ENCODE measurements at regions not wholly inside any gene's neighbourhood (a gene's known extent, or its start where the extent isn't known, plus 50 kb on each side); places are given as distances from the start of the nearest gene placed in this dataset.

DNA sequence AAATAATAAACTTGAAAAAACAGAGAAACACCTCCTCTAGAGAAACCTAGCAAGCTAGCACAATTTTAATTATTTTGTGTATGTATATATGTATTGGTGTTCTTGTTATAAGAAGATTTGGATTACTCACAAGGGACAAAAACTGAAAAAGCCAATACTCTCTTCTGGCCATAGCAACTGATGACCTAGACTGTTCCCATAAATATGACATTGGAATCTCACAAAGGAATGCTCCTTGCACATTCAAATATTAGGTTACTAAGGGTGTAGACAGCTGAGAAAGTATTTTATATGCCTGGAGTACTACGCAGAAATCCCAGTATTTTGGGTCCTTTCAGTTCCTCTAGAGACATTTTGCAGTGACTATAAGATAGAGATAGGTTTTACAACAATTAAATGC lies 279.4 kb downstream of the FZD1 start:
- no peak overlapping the region for H3K27ac Mint-ChIP-seq (ENCODE audit: unreplicated experiment)

DNA sequence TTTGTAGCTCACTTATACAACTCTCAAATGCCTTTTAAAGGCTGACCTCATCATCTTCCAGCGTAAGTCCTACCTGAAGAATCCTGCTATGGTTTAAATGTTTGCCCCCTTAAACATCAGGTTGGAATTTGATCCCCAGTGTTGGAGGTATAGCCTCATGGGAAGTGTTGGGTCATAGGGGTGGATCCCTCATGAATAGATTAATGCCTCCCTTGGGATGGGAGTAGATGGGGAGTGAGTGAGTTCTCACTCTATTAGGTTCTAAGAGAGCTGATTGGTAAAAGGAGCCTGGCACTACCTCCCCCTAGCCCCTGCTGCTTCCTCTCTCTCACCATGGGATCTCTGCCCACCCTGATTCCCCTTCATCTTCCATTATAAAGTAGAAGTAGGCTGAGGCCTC lies 285.6 kb downstream of the FZD1 start:
- Mint-ChIP-seq H3K36me3 (ENCODE audit: low read depth) (no peaks in the 10 kb centered on the region), H3K4me3 (ENCODE audit: unreplicated experiment) (no peak overlapping the region), H3K27me3 (ENCODE audit: low read depth) (no peaks in the 10 kb centered on the region), H3K4me1 (ENCODE audit: low read depth) (peaks cover 14% of the 10 kb centered on the region), H3K27ac (ENCODE audit: unreplicated experiment) (no peak overlapping the region), H3K9me3 (ENCODE audit: low read depth) (no peaks in the 10 kb centered on the region)
- DNase-seq (ENCODE audit: low spot score) = no peak
- TF ChIP-seq, protein P1, sequence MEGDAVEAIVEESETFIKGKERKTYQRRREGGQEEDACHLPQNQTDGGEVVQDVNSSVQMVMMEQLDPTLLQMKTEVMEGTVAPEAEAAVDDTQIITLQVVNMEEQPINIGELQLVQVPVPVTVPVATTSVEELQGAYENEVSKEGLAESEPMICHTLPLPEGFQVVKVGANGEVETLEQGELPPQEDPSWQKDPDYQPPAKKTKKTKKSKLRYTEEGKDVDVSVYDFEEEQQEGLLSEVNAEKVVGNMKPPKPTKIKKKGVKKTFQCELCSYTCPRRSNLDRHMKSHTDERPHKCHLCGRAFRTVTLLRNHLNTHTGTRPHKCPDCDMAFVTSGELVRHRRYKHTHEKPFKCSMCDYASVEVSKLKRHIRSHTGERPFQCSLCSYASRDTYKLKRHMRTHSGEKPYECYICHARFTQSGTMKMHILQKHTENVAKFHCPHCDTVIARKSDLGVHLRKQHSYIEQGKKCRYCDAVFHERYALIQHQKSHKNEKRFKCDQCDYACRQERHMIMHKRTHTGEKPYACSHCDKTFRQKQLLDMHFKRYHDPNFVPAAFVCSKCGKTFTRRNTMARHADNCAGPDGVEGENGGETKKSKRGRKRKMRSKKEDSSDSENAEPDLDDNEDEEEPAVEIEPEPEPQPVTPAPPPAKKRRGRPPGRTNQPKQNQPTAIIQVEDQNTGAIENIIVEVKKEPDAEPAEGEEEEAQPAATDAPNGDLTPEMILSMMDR (IDR thresholded peaks at IDR 0.05) = no peak

More for the DNA sequence above, 279.4 kb downstream of the FZD1 start:
- no peaks in the 10 kb centered on the region for H3K36me3 Mint-ChIP-seq (ENCODE audit: low read depth)
- TF ChIP-seq, protein P1 (IDR thresholded peaks at IDR 0.05) = no peak
- H3K9me3 Mint-ChIP-seq (ENCODE audit: low read depth) = peaks cover 6% of the 10 kb centered on the region
- H3K4me1 Mint-ChIP-seq (ENCODE audit: low read depth) = peaks cover 14% of the 10 kb centered on the region
- H3K27me3 Mint-ChIP-seq (ENCODE audit: low read depth) = no peaks in the 10 kb centered on the region
- no peak overlapping the region for H3K4me3 Mint-ChIP-seq (ENCODE audit: unreplicated experiment)
- DNase-seq (ENCODE audit: low spot score) = no peak

DNA sequence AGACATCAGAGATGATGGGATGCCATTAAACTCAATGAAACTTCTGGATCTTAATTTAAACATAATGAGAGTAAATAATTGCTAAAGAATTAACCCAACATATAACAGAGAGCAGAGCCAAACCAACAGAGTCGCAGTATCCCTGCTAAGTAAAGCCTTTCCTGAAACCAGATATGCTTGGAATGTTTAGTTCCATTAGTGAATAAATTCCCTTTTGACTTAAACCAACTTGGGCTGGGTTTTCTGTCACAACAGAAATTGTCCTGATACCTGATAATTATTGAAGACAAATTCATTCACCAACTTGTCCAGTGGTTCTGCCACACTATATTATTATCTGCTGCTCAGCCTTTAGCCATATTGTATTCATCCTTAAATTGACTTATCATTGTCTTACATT lies 286.7 kb downstream of the FZD1 start:
- no peak for DNase-seq (ENCODE audit: low spot score)
- TF ChIP-seq, protein P1 (IDR thresholded peaks at IDR 0.05) = no peak
- H3K36me3 Mint-ChIP-seq (ENCODE audit: low read depth) = no peaks in the 10 kb centered on the region
- H3K4me1 Mint-ChIP-seq (ENCODE audit: low read depth) = peaks cover 14% of the 10 kb centered on the region
- H3K27me3 Mint-ChIP-seq (ENCODE audit: low read depth) = no peaks in the 10 kb centered on the region
- H3K9me3 Mint-ChIP-seq (ENCODE audit: low read depth) = no peaks in the 10 kb centered on the region
- H3K27ac Mint-ChIP-seq (ENCODE audit: unreplicated experiment) = no peak overlapping the region
- no peak overlapping the region for H3K4me3 Mint-ChIP-seq (ENCODE audit: unreplicated experiment)

DNA sequence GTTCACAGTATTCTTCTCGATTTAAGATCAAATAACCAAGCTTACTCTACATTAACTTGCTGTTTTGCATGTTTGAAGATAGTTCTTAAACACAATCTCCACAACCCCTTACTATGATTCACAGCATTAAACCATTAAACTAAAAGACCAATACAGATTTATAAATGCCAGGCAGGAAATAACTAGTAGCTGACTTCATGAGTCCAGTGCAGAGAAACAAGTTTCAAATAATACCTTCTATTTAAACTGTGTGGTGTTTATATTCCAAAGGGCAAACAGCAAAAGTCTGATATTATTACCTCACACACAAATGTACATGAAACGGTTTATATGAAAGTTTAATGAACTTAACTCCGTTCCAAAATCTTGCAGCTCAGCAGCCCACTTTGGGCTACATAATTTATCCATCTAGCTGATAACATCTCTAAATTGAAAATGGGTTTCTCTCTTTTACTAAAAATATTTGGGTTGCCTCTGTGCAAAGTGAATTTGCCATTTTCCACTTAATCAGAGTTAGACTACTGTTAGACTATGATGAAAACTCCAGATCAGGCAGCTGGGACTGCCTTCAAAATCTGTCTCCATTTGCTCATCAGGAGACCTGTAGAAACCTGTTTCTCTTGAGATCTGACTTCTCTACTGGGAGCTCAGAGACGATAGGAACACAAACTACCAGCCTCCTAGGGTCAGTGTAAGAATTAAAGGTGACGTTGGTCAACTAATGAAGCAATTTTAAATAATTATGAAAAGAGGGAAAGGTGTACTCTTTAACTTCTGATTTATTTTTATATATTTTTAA lies 287.3 kb downstream of the FZD1 start:
- H3K27me3 Mint-ChIP-seq (ENCODE audit: low read depth) = no peaks in the 10 kb centered on the region
- H3K27ac Mint-ChIP-seq (ENCODE audit: unreplicated experiment) = no peak overlapping the region
- no peaks in the 10 kb centered on the region for H3K9me3 Mint-ChIP-seq (ENCODE audit: low read depth)
- no peak overlapping the region for H3K4me3 Mint-ChIP-seq (ENCODE audit: unreplicated experiment)
- H3K4me1 Mint-ChIP-seq (ENCODE audit: low read depth) = peaks cover 14% of the 10 kb centered on the region
- no peaks in the 10 kb centered on the region for H3K36me3 Mint-ChIP-seq (ENCODE audit: low read depth)
- TF ChIP-seq, protein P1 (IDR thresholded peaks at IDR 0.05) = no peak
- DNase-seq (ENCODE audit: low spot score) = no peak

DNA sequence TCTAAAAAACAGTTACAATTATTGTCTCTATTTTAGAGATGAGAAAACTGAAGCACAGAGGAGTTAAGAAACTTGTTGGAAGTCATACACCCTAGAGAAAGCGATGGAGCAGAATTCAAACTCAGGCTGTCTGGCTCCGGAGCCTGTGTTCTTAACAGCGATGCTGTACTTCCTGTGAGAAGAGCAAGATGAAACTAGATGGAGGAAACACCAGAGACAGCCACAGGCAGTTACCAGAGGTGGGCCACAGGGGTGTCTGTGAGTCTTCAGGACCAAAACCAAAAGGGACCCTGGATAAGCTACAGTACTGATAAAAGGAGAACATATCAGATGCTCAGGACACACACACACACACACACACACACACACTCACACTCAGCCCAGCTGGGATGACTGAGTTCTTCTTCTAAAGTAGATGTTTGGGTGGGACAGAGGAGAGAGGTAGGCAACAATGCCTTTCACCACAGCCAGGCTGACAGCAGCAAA lies 289.2 kb downstream of the FZD1 start:
- no peak for DNase-seq (ENCODE audit: low spot score)
- TF ChIP-seq, protein P1 (IDR thresholded peaks at IDR 0.05) = no peak
- no peak overlapping the region for H3K27ac Mint-ChIP-seq (ENCODE audit: unreplicated experiment)
- no peaks in the 10 kb centered on the region for H3K9me3 Mint-ChIP-seq (ENCODE audit: low read depth)
- no peak overlapping the region for H3K4me3 Mint-ChIP-seq (ENCODE audit: unreplicated experiment)
- H3K4me1 Mint-ChIP-seq (ENCODE audit: low read depth) = peaks cover 21% of the 10 kb centered on the region
- H3K36me3 Mint-ChIP-seq (ENCODE audit: low read depth) = no peaks in the 10 kb centered on the region
- H3K27me3 Mint-ChIP-seq (ENCODE audit: low read depth) = no peaks in the 10 kb centered on the region

Data from chondrocyte (in vitro differentiated cells).